GM18867 (cell line): ENCODE measurements at regions not wholly inside any gene's neighbourhood (a gene's known extent, or its start where the extent isn't known, plus 50 kb on each side); places are given as distances from the start of the nearest gene placed in this dataset.
"Not testable (repeated sequence)": the region's sequence is repeated elsewhere in the genome, so short reads cannot be mapped to it uniquely, and the experiment has no call there.

ENCODE experiments used
- ATAC-seq: cut with Tn5 transposase; IDR thresholded peaks from one replicate; pipeline ENCODE4 v1.9.1; 2021; ENCODE audit warnings: mild to moderate bottlenecking, moderate library complexity; ENCODE audit not compliant: unreplicated experiment

GRCh38 chr17:33873201-33873617, 381.9 kb upstream of the CCL2 start:
- no peak for ATAC-seq

DNA sequence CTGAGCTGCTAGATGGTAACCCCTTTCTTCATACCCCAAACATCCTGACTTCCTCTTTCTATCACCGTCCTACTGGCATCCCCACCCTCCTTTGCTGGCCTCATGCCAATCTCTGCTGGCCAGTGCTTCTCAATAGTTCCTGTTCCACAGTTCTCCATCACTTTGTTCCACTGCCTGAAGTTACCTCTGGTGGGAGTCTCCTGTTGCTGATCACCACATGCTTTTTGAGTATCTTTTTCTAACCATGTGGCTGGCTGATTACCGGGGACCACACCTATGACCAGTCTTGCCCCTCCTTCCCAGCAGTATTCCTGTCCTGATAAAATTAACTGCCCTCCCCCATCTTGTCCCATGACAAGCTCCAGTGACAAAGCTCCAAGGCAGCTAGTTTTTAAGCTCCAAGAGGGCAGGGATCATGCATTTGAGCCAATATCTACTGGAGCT, 380.4 kb upstream of the CCL2 start:
- no peak for ATAC-seq

GRCh38 chr17:33875973-33876372, 379.1 kb upstream of the CCL2 start:
- ATAC-seq, result no peak

- ATAC-seq, result not testable (repeated sequence)
These were observed 372.8 kb upstream of the CCL2 start for GRCh38 chr17:33882273-33882672.

DNA sequence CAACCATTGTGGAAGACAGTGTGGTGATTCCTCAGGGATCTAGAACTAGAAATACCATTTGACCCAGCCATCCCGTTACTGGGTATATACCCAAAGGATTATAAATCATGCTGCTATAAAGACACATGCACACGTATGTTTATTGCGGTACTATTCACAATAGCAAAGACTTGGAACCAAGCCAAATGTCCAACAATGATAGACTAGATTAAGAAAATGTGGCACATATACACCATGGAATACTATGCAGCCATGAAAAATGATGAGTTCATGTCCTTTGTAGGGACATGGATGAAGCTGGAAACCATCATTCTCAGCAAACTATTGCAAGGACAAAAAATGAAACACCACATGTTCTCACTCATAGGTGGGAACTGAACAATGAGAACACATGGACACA, 372.4 kb upstream of the CCL2 start:
- ATAC-seq, result not testable (repeated sequence)

DNA sequence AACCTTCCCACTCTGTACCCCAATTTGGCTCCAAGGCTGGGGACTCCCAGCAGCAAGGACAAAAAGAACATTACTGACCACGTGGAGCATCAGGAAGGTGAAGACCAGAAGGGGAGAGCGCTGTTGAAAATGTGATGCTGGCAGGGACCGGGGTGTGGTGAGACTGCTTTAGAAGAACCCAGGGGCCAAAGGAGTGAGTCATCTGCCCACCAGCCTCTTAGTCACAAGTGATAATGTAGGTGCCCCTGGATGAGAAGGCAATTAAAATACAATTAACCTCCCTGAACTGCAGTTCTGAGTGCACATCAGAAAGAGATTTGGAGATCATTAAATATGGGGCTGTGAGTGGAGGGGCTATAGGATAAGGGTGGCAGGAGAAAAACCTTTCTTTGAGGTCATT, 366.6 kb upstream of the CCL2 start:
- no peak for ATAC-seq

- no peak for ATAC-seq
These were observed 366.0 kb upstream of the CCL2 start for GRCh38 chr17:33889040-33889439.

- ATAC-seq, result no peak
These were observed 365.3 kb upstream of the CCL2 start for GRCh38 chr17:33889766-33890165.

- no peak for ATAC-seq
These were observed 362.1 kb upstream of the CCL2 start for GRCh38 chr17:33892717-33893591.

- no peak for ATAC-seq
These were observed 359.6 kb upstream of the CCL2 start for GRCh38 chr17:33895491-33895890.

- ATAC-seq, result no peak
These were observed 358.8 kb upstream of the CCL2 start for GRCh38 chr17:33896263-33896662.

GRCh38 chr17:33901085-33901484, 354.0 kb upstream of the CCL2 start:
- no peak for ATAC-seq

- no peak for ATAC-seq
These were observed 352.1 kb upstream of the CCL2 start for GRCh38 chr17:33902901-33903449.

- ATAC-seq, result no peak
These were observed 350.6 kb upstream of the CCL2 start for GRCh38 chr17:33904476-33904875.

DNA sequence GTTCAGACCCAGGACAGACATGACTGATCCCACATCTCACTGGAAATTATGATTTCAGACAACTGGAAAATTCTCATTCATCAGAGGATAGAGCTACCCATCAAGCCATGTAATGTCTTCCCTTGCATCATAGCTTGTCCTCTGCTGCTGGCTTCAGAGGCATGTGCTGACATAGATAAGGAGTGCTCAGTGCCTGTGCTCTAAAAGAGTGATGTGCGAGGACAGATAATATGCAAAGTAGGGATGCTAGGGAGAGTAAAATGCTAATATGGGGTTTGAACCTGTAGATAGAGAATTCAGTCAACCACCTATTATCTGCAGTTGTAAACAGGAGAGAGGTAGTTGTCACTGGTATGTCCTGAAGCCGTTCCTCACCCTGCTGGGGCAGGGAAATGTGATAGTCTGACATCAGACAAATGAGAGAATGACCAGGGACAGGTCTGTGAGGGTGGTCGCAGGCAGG, 349.7 kb upstream of the CCL2 start:
- ATAC-seq, result no peak

- no peak for ATAC-seq
These were observed 346.6 kb upstream of the CCL2 start for GRCh38 chr17:33908363-33909064.

DNA sequence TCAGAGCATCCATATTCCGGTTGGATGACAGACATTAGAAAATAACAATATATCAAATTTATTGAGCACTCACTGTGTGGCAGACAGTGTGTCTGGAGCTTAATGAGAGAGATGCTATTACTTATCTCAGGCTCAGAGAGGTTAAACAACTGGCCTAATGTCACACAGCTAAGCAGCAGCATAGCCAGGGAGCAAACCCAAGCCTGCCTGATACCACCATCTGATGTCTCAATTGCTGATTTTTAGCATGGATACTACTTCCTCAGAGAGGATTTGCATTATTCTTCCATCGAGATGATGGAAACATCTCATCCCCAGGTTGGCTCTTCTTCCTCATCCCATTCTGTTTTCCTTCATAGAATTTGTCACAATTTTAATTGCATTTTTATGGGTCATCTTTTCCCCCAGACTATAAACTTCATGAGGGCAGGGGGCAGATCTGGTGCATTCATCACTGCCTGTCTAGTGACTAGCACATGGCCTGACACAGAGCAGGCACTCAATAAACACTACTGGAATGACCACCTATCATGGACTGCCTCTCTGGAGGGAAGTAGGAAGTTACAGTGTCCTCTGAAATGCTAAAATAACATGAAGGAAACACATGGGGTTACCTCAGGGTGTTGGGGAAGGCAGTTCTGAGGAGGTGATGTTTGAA, 344.8 kb upstream of the CCL2 start:
- ATAC-seq, result no peak

DNA sequence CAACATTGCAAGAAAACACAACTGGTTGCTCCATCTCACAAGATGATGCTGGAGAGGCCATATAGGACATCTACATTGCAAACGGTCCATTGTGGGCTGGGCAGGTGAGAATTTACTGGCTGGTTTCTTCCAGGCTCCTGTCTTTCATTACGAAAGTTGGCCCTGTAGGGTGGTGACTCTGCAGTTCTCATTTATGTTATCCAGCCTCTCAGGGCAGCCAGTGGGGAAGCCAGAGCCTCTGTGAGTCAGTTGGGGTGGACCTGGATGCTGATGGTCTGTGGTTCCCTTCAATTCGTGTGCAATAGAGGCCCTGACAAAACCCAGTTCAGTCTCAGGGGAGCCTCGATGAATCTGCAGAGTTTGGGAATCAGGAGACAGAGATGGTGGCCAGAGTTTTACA, 341.0 kb upstream of the CCL2 start:
- ATAC-seq, result no peak

- no peak for ATAC-seq
These were observed 332.1 kb upstream of the CCL2 start for GRCh38 chr17:33922971-33923370.

DNA sequence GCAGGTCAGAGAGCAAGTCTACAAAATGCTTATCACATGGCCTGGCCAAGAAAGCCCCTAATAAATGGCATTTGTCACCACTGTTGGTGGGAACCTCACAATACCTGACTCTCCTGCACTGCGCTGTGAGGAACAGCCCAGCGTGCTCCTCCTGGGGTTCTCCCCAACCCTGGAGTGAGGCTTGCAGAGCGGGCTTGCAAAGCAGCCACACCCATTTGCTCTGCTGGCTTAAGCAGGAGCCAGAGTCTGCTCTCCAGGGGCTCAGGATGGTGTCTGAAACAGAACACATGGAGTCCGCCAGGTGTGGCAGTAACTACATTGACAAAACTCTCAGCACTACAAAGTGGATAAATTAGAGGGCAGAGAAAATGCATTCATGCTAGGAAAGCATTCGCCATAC, 331.0 kb upstream of the CCL2 start:
- ATAC-seq, result no peak

GRCh38 chr17:33925649-33926048, 329.4 kb upstream of the CCL2 start:
- ATAC-seq, result no peak
